Neural progenitor cell (in vitro differentiated cells): ENCODE measurements at regions not wholly inside any gene's neighbourhood (a gene's known extent, or its start where the extent isn't known, plus 50 kb on each side); places are given as distances from the start of the nearest gene placed in this dataset.
A peak's percentile ranks its signal among the peaks of the same experiment; 100 is the strongest.

Source experiments
- DNase-seq: peaks from one replicate; pipeline ENCODE4 v3.0.0-alpha.2; 2016; ENCODE audit warnings: low spot score
- H2AFZ ChIP-seq: fragments of 200-600 bp; sonication (generic); replicated peaks from 2 replicates; pipeline ENCODE4 v1.6.1; 2016; ENCODE audit warnings: antibody characterized with exemption
- H3F3A ChIP-seq: fragments of 200-600 bp; sonication (generic); 2 replicates; pipeline ENCODE4 v1.6.1; 2016; ENCODE audit warnings: antibody characterized with exemption, low read depth
- H3K27ac ChIP-seq: fragments of 200-600 bp; sonication (generic); 2 replicates; pipeline ENCODE4 v1.5.1; 2016; ENCODE audit warnings: mild to moderate bottlenecking
- H3K27me3 ChIP-seq: fragments of 200-600 bp; sonication (generic); 2 replicates; pipeline ENCODE4 v1.6.1; 2016; ENCODE audit warnings: mild to moderate bottlenecking, moderate library complexity
- H3K36me3 ChIP-seq: fragments of 200-600 bp; sonication (generic); 2 replicates; pipeline ENCODE4 v1.5.1; 2016
- H3K4me1 ChIP-seq: fragments of 200-600 bp; sonication (generic); 2 replicates; pipeline ENCODE4 v1.6.1; 2016; ENCODE audit warnings: mixed run types
- H3K4me2 ChIP-seq: fragments of 200-600 bp; sonication (generic); 2 replicates; pipeline ENCODE4 v1.6.1; 2016
- H3K4me3 ChIP-seq: fragments of 200-600 bp; sonication (generic); 2 replicates; pipeline ENCODE4 v1.5.1; 2016
- H3K79me2 ChIP-seq: fragments of 200-600 bp; sonication (generic); 2 replicates; pipeline ENCODE4 v1.6.1; 2016; ENCODE audit warnings: low read depth
- H3K9ac ChIP-seq: fragments of 200-600 bp; sonication (generic); 2 replicates; pipeline ENCODE4 v1.6.1; 2016
- H3K9me3 ChIP-seq: fragments of 200-600 bp; sonication (generic); 2 replicates; pipeline ENCODE4 v1.5.1; 2016; ENCODE audit warnings: low read depth
- H4K20me1 ChIP-seq: fragments of 200-600 bp; sonication (generic); 2 replicates; pipeline ENCODE4 v1.6.1; 2016; ENCODE audit warnings: low read depth
- H3K27ac Mint-ChIP-seq: 3 replicates; pipeline ENCODE4 v1.8.0; 2021; ENCODE audit warnings: mixed read lengths
- H3K27me3 Mint-ChIP-seq: 2 replicates; pipeline ENCODE4 v1.8.0; 2022; ENCODE audit warnings: low read depth, mild to moderate bottlenecking, inconsistent platforms, moderate library complexity, mixed read lengths; ENCODE audit not compliant: insufficient read depth
- H3K36me3 Mint-ChIP-seq: 3 replicates; pipeline ENCODE4 v1.8.0; 2021; ENCODE audit warnings: mixed read lengths
- H3K4me1 Mint-ChIP-seq: 3 replicates; pipeline ENCODE4 v1.8.0; 2021; ENCODE audit warnings: mixed read lengths
- H3K4me3 Mint-ChIP-seq: 3 replicates; pipeline ENCODE4 v1.8.0; 2021; ENCODE audit warnings: mild to moderate bottlenecking, moderate library complexity, mixed read lengths
- H3K9me3 Mint-ChIP-seq: 3 replicates; pipeline ENCODE4 v1.8.0; 2020; ENCODE audit warnings: mixed read lengths
- EZH2 ChIP-seq: fragments of 200-600 bp; sonication (generic); IDR thresholded peaks from 2 replicates; pipeline ENCODE4 v1.6.1; 2017; ENCODE audit warnings: antibody characterized with exemption, mild to moderate bottlenecking, moderate library complexity
- EZH2phosphoT487 ChIP-seq: fragments of 200-600 bp; sonication (generic); IDR thresholded peaks from 2 replicates; pipeline ENCODE4 v1.6.1; 2017; ENCODE audit warnings: antibody characterized with exemption
- TF ChIP-seq, protein P1 (sequence below): fragments of 200-600 bp; sonication (generic); IDR thresholded peaks from 2 replicates; pipeline ENCODE4 v1.5.1; 2017; ENCODE audit warnings: antibody characterized with exemption, mild to moderate bottlenecking

DNA sequence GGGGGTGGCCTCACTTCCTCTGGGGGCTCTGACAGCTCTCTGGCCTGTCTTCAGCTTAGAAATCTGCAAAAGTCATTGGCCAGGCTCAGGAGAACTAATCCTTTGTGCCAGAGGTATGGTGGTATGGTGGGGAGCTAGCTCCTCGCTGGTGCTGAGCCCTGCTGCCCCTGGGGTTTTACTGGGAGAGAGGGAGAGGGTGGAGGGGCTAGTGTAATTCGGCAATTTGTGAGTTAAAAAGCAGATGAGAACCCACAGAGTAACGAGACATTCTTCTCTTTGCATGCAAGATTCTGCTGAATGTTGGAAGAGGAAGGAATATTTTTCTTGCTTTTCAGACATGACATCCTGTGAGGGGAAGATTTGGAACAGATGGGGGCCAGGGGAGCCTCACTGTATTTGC lies 65.5 kb upstream of the SPRY4 start:
- no peak overlapping the region for H3K4me3 ChIP-seq
- peak overlapping the region; percentile 89 for H3K27ac Mint-ChIP-seq

DNA sequence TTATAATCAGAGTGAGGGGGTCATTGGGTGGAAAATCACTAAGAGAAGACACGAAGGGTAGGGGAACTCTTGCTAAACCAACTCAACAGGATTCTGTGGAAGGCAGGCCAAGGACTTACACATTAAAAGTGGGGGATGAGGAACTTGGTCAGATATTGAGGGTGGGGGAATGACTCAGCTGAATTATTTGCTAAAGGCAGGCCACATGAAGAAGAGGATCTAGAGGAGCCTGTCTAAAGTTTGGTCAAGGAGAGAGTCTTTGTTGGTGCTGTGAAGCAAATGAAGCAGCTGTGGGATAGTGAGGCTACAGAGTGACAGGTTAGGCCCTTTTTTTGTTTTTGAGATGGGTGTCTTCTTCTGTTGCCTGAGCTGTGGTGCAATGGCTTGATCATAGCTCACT lies 63.9 kb upstream of the SPRY4 start:
- Histone ChIP-seq H3K27me3 (no peaks in the 10 kb centered on the region), H3K4me3 (no peak overlapping the region), H2AFZ (no peak overlapping the region), H3K36me3 (no peaks in the 10 kb centered on the region), H3K4me1 (peaks cover 31% of the 10 kb centered on the region), H3K79me2 (no peaks in the 10 kb centered on the region), H3K9me3 (no peaks in the 10 kb centered on the region), H4K20me1 (no peaks in the 10 kb centered on the region), H3F3A (no peaks in the 10 kb centered on the region), H3K27ac (no peak overlapping the region), H3K9ac (no peak overlapping the region), H3K4me2 (no peak overlapping the region)
- DNase-seq = no peak
- H3K36me3 Mint-ChIP-seq = no peaks in the 10 kb centered on the region
- peak overlapping the region; percentile 40 for H3K27ac Mint-ChIP-seq
- no peak overlapping the region for H3K4me3 Mint-ChIP-seq
- H3K9me3 Mint-ChIP-seq = peaks cover 2% of the 10 kb centered on the region
- peaks cover 56% of the 10 kb centered on the region for H3K4me1 Mint-ChIP-seq
- peaks cover 2% of the 10 kb centered on the region for H3K27me3 Mint-ChIP-seq
- TF ChIP-seq, protein P1, sequence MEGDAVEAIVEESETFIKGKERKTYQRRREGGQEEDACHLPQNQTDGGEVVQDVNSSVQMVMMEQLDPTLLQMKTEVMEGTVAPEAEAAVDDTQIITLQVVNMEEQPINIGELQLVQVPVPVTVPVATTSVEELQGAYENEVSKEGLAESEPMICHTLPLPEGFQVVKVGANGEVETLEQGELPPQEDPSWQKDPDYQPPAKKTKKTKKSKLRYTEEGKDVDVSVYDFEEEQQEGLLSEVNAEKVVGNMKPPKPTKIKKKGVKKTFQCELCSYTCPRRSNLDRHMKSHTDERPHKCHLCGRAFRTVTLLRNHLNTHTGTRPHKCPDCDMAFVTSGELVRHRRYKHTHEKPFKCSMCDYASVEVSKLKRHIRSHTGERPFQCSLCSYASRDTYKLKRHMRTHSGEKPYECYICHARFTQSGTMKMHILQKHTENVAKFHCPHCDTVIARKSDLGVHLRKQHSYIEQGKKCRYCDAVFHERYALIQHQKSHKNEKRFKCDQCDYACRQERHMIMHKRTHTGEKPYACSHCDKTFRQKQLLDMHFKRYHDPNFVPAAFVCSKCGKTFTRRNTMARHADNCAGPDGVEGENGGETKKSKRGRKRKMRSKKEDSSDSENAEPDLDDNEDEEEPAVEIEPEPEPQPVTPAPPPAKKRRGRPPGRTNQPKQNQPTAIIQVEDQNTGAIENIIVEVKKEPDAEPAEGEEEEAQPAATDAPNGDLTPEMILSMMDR = no peak
- TF ChIP-seq EZH2phosphoT487 (no peak), EZH2 (no peak)

More for the DNA sequence above, 65.5 kb upstream of the SPRY4 start:
- Mint-ChIP-seq H3K4me3 (no peak overlapping the region), H3K4me1 (peaks cover 56% of the 10 kb centered on the region), H3K27me3 (peaks cover 2% of the 10 kb centered on the region), H3K9me3 (peaks cover 5% of the 10 kb centered on the region), H3K36me3 (peaks cover 4% of the 10 kb centered on the region)
- Histone ChIP-seq H4K20me1 (no peaks in the 10 kb centered on the region), H3K4me1 (peaks cover 31% of the 10 kb centered on the region), H3K79me2 (no peaks in the 10 kb centered on the region), H3K9me3 (no peaks in the 10 kb centered on the region), H3F3A (no peaks in the 10 kb centered on the region), H3K4me2 (peak overlapping the region; percentile 39), H2AFZ (peak overlapping the region; percentile 94), H3K27me3 (no peaks in the 10 kb centered on the region), H3K9ac (no peak overlapping the region), H3K27ac (no peak overlapping the region), H3K36me3 (no peaks in the 10 kb centered on the region)
- peak; percentile 24 for DNase-seq
- TF ChIP-seq EZH2phosphoT487 = no peak
- no peak for TF ChIP-seq EZH2
- TF ChIP-seq, protein P1 = no peak

DNA sequence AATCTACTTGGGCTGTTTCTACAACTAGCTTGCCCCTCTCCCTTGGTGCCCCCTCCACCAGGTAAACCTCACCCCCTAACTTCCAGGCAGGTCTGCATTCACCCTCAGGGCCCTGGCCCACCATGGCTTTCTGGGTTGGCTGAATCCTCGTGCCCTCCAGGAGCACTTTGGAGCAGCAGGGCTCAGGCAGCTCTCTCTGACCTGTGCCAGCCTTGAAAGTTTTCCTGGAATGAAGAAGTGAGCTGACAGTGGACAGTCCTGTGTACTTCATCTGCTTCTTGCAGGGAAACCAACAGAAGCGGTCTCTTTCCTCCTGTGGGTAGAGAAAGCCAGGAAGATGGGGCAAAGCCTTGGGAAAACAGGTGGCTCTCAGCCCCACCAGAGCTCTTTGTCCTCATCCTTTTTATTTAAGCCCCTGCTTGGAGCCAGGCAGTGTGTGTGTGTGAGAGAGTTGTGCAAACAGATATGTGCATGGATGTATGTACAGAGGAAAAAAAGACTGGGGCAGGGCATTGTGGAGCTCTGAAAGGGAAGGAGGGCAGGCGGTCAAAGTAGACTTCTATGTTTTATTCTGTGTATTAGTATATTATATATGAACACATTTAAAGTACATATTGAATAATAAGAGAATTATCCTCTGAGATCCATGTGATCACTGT lies 62.3 kb upstream of the SPRY4 start:
- no peak for DNase-seq
- H4K20me1 ChIP-seq = no peaks in the 10 kb centered on the region
- peaks cover 37% of the 10 kb centered on the region for H3K4me1 ChIP-seq
- H3F3A ChIP-seq = no peaks in the 10 kb centered on the region
- H3K4me3 ChIP-seq = no peak overlapping the region
- no peaks in the 10 kb centered on the region for H3K79me2 ChIP-seq
- H3K9me3 Mint-ChIP-seq = no peaks in the 10 kb centered on the region
- no peaks in the 10 kb centered on the region for H3K36me3 ChIP-seq
- H3K9ac ChIP-seq = no peak overlapping the region
- H3K27me3 ChIP-seq = no peaks in the 10 kb centered on the region
- peak overlapping the region; percentile 46 for H3K27ac Mint-ChIP-seq
- H3K4me3 Mint-ChIP-seq = no peak overlapping the region
- no peak overlapping the region for H3K4me2 ChIP-seq
- peaks cover 2% of the 10 kb centered on the region for H3K27me3 Mint-ChIP-seq
- TF ChIP-seq EZH2 (no peak), EZH2phosphoT487 (no peak)
- TF ChIP-seq, protein P1 = no peak
- H3K9me3 ChIP-seq = no peaks in the 10 kb centered on the region
- peaks cover 58% of the 10 kb centered on the region for H3K4me1 Mint-ChIP-seq
- H2AFZ ChIP-seq = peak overlapping the region; percentile 55
- H3K36me3 Mint-ChIP-seq = no peaks in the 10 kb centered on the region
- H3K27ac ChIP-seq = no peak overlapping the region
